Keratinocyte (primary cell): ENCODE measurements at regions not wholly inside any gene's neighbourhood (a gene's known extent, or its start where the extent isn't known, plus 50 kb on each side); places are given as distances from the start of the nearest gene placed in this dataset.

ENCODE experiments used
- DNase-seq: peaks from one replicate; pipeline ENCODE4 v3.0.0-alpha.2; 2011; ENCODE audit warnings: low read depth, missing footprints, low spot score
- FAIRE-seq: peaks from 2 replicates; lab custom pipeline; 2011; peaks lifted over from hg19 to GRCh38; lab: Jason Lieb, UNC
- H2AFZ ChIP-seq: 2 replicates; pipeline ENCODE4 v1.6.0; 2012; ENCODE audit warnings: low read length, control low read depth, inconsistent platforms; ENCODE audit not compliant: control insufficient read depth
- H3K27ac ChIP-seq: 2 replicates; pipeline ENCODE4 v1.5.1; 2011; ENCODE audit warnings: low read length; ENCODE audit not compliant: control insufficient read depth, insufficient read depth
- H3K27me3 ChIP-seq: 3 replicates; pipeline ENCODE4 v1.6.0; 2011; ENCODE audit warnings: low read length; ENCODE audit not compliant: control insufficient read depth, insufficient read depth; ENCODE audit errors: extremely low read depth
- H3K36me3 ChIP-seq, 2 experiments: 2 replicates in 1 of 2; 3 replicates in 1 of 2; pipeline ENCODE4 v1.5.1; 2011; ENCODE audit warnings: low read length in 2 of 2, mild to moderate bottlenecking in 1 of 2; ENCODE audit not compliant: control insufficient read depth in 2 of 2, insufficient read depth in 2 of 2; ENCODE audit errors: extremely low read depth in 1 of 2
- H3K4me1 ChIP-seq: 3 replicates; pipeline ENCODE4 v1.5.1; 2011; ENCODE audit warnings: low read length; ENCODE audit not compliant: control insufficient read depth, insufficient read depth; ENCODE audit errors: extremely low read depth
- H3K4me2 ChIP-seq: 3 replicates; pipeline ENCODE4 v1.6.0; 2011; ENCODE audit warnings: low read depth, low read length; ENCODE audit not compliant: control insufficient read depth, insufficient read depth; ENCODE audit errors: extremely low read depth
- H3K4me3 ChIP-seq, 3 experiments: fragments of 200-600 bp in 1 of 3; sonication (generic) in 1 of 3; 2 replicates in 2 of 3; 3 replicates in 1 of 3; pipeline ENCODE4 v1.5.1; 2011 to 2016; ENCODE audit warnings: low read length in 3 of 3, mild to moderate bottlenecking in 3 of 3, control low read depth in 2 of 3, inconsistent platforms in 1 of 3, low read depth in 1 of 3, mixed read lengths in 1 of 3, mixed run types in 1 of 3, moderate library complexity in 1 of 3; ENCODE audit not compliant: control insufficient read depth in 2 of 3, insufficient read depth in 2 of 3; ENCODE audit errors: extremely low read depth in 1 of 3
- H3K79me2 ChIP-seq: 2 replicates; pipeline ENCODE4 v1.6.0; 2012; ENCODE audit warnings: low read length; ENCODE audit not compliant: control insufficient read depth, insufficient read depth
- H3K9ac ChIP-seq: 3 replicates; pipeline ENCODE4 v1.6.0; 2011; ENCODE audit warnings: low read length; ENCODE audit not compliant: control insufficient read depth, insufficient read depth; ENCODE audit errors: extremely low read depth
- H3K9me1 ChIP-seq: 3 replicates; pipeline ENCODE4 v1.6.0; 2011; ENCODE audit warnings: low read length; ENCODE audit not compliant: control insufficient read depth, insufficient read depth; ENCODE audit errors: extremely low read depth
- H3K9me3 ChIP-seq: 2 replicates; pipeline ENCODE4 v1.5.1; 2012; ENCODE audit warnings: low read depth, low read length; ENCODE audit not compliant: control insufficient read depth
- H4K20me1 ChIP-seq: 3 replicates; pipeline ENCODE4 v1.6.0; 2011; ENCODE audit warnings: low read length; ENCODE audit not compliant: control insufficient read depth, insufficient read depth; ENCODE audit errors: extremely low read depth
- EZH2 ChIP-seq: IDR thresholded peaks from one replicate; pipeline ENCODE4 v1.6.1; 2012; ENCODE audit warnings: inconsistent platforms, mild to moderate bottlenecking, low read length, moderate library complexity
- dilution Hi-C: fragments of 300-500 bp; cut with MboI; formaldehyde crosslinking; loops from one replicate; pipeline ENCODE4 v1.7.0; 2020; ENCODE audit warnings: low sequenced_read_pairs; ENCODE audit not compliant: extremely low pct_ligation_motif_present
- TF ChIP-seq, protein P1 (sequence below), 3 experiments: IDR thresholded peaks in 1 of 3; conservative IDR thresholded peaks in 1 of 3; optimal IDR thresholded peaks in 1 of 3; 2 replicates in 2 of 3; 3 replicates in 1 of 3; pipeline versions ENCODE3 to v1.5.1; 2011; ENCODE audit warnings: low read length in 3 of 3, mild to moderate bottlenecking in 3 of 3, moderate library complexity in 2 of 3, control low read depth in 1 of 3, inconsistent platforms in 1 of 3; ENCODE audit not compliant: insufficient read depth in 2 of 3; ENCODE audit errors: extremely low read depth in 1 of 3

- no peak overlapping the region for H2AFZ ChIP-seq
- TF ChIP-seq, protein P1, sequence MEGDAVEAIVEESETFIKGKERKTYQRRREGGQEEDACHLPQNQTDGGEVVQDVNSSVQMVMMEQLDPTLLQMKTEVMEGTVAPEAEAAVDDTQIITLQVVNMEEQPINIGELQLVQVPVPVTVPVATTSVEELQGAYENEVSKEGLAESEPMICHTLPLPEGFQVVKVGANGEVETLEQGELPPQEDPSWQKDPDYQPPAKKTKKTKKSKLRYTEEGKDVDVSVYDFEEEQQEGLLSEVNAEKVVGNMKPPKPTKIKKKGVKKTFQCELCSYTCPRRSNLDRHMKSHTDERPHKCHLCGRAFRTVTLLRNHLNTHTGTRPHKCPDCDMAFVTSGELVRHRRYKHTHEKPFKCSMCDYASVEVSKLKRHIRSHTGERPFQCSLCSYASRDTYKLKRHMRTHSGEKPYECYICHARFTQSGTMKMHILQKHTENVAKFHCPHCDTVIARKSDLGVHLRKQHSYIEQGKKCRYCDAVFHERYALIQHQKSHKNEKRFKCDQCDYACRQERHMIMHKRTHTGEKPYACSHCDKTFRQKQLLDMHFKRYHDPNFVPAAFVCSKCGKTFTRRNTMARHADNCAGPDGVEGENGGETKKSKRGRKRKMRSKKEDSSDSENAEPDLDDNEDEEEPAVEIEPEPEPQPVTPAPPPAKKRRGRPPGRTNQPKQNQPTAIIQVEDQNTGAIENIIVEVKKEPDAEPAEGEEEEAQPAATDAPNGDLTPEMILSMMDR (optimal IDR thresholded peaks at IDR 0.05 in 1 of 3, IDR thresholded peaks at IDR 0.05 in 1 of 3, conservative IDR thresholded peaks at IDR 0.05 in 1 of 3; ENCODE audit: extremely low read depth in 1 of 3, insufficient read depth in 2 of 3, low read length in 3 of 3), result no peak
- TF ChIP-seq EZH2, result no peak
- H3K79me2 ChIP-seq, result no peaks in the 10 kb centered on the region
- H3K9me3 ChIP-seq, result no peaks in the 10 kb centered on the region
- no peaks in the 10 kb centered on the region for H3K36me3 ChIP-seq
- FAIRE-seq, result peak; percentile 29
- peaks cover 12% of the 10 kb centered on the region for H3K4me1 ChIP-seq
- H3K4me2 ChIP-seq, result no peak overlapping the region
- no peaks in the 10 kb centered on the region for H3K9me1 ChIP-seq
- H3K4me3 ChIP-seq, result no peak overlapping the region
- H3K27me3 ChIP-seq, result no peaks in the 10 kb centered on the region
- no peak overlapping the region for H3K27ac ChIP-seq
- dilution Hi-C loops, result no loop called here
- no peaks in the 10 kb centered on the region for H4K20me1 ChIP-seq
- H3K9ac ChIP-seq, result no peak overlapping the region
- no peak for DNase-seq
These were observed 415.5 kb upstream of the CDH11 start for GRCh38 chr16:65537336-65537735.

DNA sequence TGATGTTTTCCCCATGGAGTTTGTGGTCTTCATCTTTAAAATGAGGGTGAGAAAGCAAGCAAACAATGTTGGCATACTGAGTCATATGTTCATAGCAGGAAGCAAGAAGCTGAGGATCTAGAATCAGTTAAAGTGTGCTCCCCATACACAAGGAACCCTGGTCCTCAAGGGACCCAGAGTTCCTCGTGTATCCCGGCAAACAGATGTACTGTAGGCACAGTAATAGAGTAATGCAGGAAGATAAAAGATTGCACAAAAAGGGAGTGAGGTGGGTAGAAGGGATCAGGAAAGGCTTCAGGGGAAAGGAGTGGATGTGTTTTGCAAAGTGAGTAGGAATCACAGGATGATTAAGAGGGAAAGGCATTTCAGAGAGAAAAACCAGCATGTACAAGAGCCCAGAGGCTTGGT, 412.3 kb upstream of the CDH11 start:
- Histone ChIP-seq H4K20me1 (no peaks in the 10 kb centered on the region), H3K4me1 (peaks cover 12% of the 10 kb centered on the region), H3K4me2 (peak overlapping the region; percentile 3), H3K9ac (no peak overlapping the region), H3K4me3 (no peak overlapping the region), H3K36me3 (no peaks in the 10 kb centered on the region), H3K79me2 (no peaks in the 10 kb centered on the region), H3K9me1 (no peaks in the 10 kb centered on the region), H2AFZ (peak overlapping the region; percentile 46), H3K27me3 (no peaks in the 10 kb centered on the region), H3K9me3 (no peaks in the 10 kb centered on the region), H3K27ac (no peak overlapping the region)
- dilution Hi-C loops, result no loop called here
- DNase-seq (peak; percentile 40), FAIRE-seq (peak; percentile 87)
- TF ChIP-seq, protein P1 (optimal IDR thresholded peaks at IDR 0.05 in 1 of 3, IDR thresholded peaks at IDR 0.05 in 1 of 3, conservative IDR thresholded peaks at IDR 0.05 in 1 of 3; ENCODE audit: extremely low read depth in 1 of 3, insufficient read depth in 2 of 3, low read length in 3 of 3), result no peak
- no peak for TF ChIP-seq EZH2
